GM23338 (cell line): ENCODE measurements at regions not wholly inside any gene's neighbourhood (a gene's known extent, or its start where the extent isn't known, plus 50 kb on each side); places are given as distances from the start of the nearest gene placed in this dataset.

ENCODE experiments used
- ATAC-seq: fragments of 200-7000 bp; cut with Tn5 transposase; 3 replicates; pipeline ENCODE4 v1.9.1; 2020
- DNase-seq: peaks from one replicate; pipeline ENCODE4 v3.0.0-alpha.2; 2015; ENCODE audit warnings: low spot score
- H2AFZ ChIP-seq: fragments of 200-600 bp; sonication (generic); 2 replicates; pipeline ENCODE4 v1.8.0; 2016; ENCODE audit warnings: antibody characterized with exemption, mild to moderate bottlenecking, moderate library complexity
- H3F3A ChIP-seq: fragments of 200-600 bp; sonication (generic); replicated peaks from 2 replicates; pipeline ENCODE4 v1.8.0; 2017; ENCODE audit warnings: antibody characterized with exemption, mixed run types, low read depth
- H3K27ac ChIP-seq: fragments of 200-600 bp; sonication (generic); 2 replicates; pipeline ENCODE4 v1.6.1; 2016; ENCODE audit warnings: low read depth
- H3K27me3 ChIP-seq: fragments of 200-600 bp; sonication (generic); 2 replicates; pipeline ENCODE4 v1.8.0; 2016; ENCODE audit warnings: mild to moderate bottlenecking, mixed run types, moderate library complexity; ENCODE audit not compliant: insufficient read depth
- H3K36me3 ChIP-seq: fragments of 200-600 bp; sonication (generic); 2 replicates; pipeline ENCODE4 v1.8.0; 2016; ENCODE audit warnings: mild to moderate bottlenecking; ENCODE audit not compliant: insufficient read depth
- H3K4me1 ChIP-seq: fragments of 200-600 bp; sonication (generic); 2 replicates; pipeline ENCODE4 v1.8.0; 2016; ENCODE audit warnings: mild to moderate bottlenecking, moderate library complexity; ENCODE audit not compliant: insufficient read depth
- H3K4me2 ChIP-seq: fragments of 200-600 bp; sonication (generic); 2 replicates; pipeline ENCODE4 v1.7.1; 2017; ENCODE audit warnings: mixed run types
- H3K4me3 ChIP-seq: fragments of 200-600 bp; sonication (generic); 2 replicates; pipeline ENCODE4 v1.6.1; 2016; ENCODE audit warnings: mixed run types
- H3K79me2 ChIP-seq: fragments of 200-600 bp; sonication (generic); replicated peaks from 2 replicates; pipeline ENCODE4 v1.8.0; 2017; ENCODE audit warnings: mild to moderate bottlenecking; ENCODE audit not compliant: insufficient read depth
- H3K9me2 ChIP-seq: fragments of 200-600 bp; sonication (generic); 2 replicates; pipeline ENCODE4 v1.8.0; 2017; ENCODE audit not compliant: insufficient read depth
- H4K20me1 ChIP-seq: fragments of 200-600 bp; sonication (generic); replicated peaks from 2 replicates; pipeline ENCODE4 v1.8.0; 2017; ENCODE audit warnings: mild to moderate bottlenecking; ENCODE audit not compliant: insufficient read depth
- H3K27ac Mint-ChIP-seq: 2 replicates; pipeline ENCODE4 v1.8.0; 2020; ENCODE audit warnings: inconsistent platforms, mild to moderate bottlenecking, moderate library complexity, mixed read lengths
- H3K27me3 Mint-ChIP-seq: 3 replicates; pipeline ENCODE4 v1.8.0; 2022; ENCODE audit warnings: low read depth, mild to moderate bottlenecking, moderate library complexity, mixed read lengths, inconsistent platforms; ENCODE audit not compliant: insufficient read depth, poor library complexity
- H3K36me3 Mint-ChIP-seq: 3 replicates; pipeline ENCODE4 v1.8.0; 2021; ENCODE audit warnings: low read depth, mild to moderate bottlenecking, inconsistent platforms, moderate library complexity, mixed read lengths
- H3K4me1 Mint-ChIP-seq: 3 replicates; pipeline ENCODE4 v1.8.0; 2020; ENCODE audit warnings: mild to moderate bottlenecking, inconsistent platforms, mixed read lengths
- H3K4me3 Mint-ChIP-seq: 3 replicates; pipeline ENCODE4 v1.8.0; 2021; ENCODE audit warnings: moderate library complexity, mild to moderate bottlenecking, inconsistent platforms, mixed read lengths
- H3K9me3 Mint-ChIP-seq: 3 replicates; pipeline ENCODE4 v1.8.0; 2020; ENCODE audit warnings: moderate library complexity, mild to moderate bottlenecking, inconsistent platforms, mixed read lengths
- CREB1 ChIP-seq: fragments of 250-450 bp; sonication (Bioruptor Pico); IDR thresholded peaks from 2 replicates; pipeline ENCODE4 v1.5.0; 2020; ENCODE audit warnings: low read depth, mild to moderate bottlenecking, moderate library complexity
- CTCF ChIP-seq, 2 experiments: fragments of 200-600 bp in 1 of 2; sonication (generic) in 1 of 2; conservative IDR thresholded peaks; 2 replicates each; pipeline versions ENCODE4 v1.5.1 to v1.6.1; 2016 to 2017; ENCODE audit warnings: antibody characterized with exemption in 2 of 2, low read depth in 2 of 2, mild to moderate bottlenecking in 2 of 2, moderate library complexity in 1 of 2
- ETS1 ChIP-seq: IDR thresholded peaks from 2 replicates; pipeline ENCODE4 v1.6.1; 2016; ENCODE audit warnings: antibody characterized with exemption
- EZH2 ChIP-seq: fragments of 200-600 bp; sonication (generic); IDR thresholded peaks from one replicate; pipeline ENCODE4 v1.8.0; 2017; ENCODE audit warnings: antibody characterized with exemption, mild to moderate bottlenecking, low read depth; ENCODE audit not compliant: unreplicated experiment
- EZH2phosphoT487 ChIP-seq: fragments of 200-600 bp; sonication (generic); IDR thresholded peaks from one replicate; pipeline ENCODE4 v1.8.1; 2018; ENCODE audit warnings: antibody characterized with exemption; ENCODE audit not compliant: unreplicated experiment
- JUNB ChIP-seq: IDR thresholded peaks from one replicate; pipeline ENCODE4 v1.6.1; 2016; ENCODE audit warnings: antibody characterized with exemption; ENCODE audit not compliant: unreplicated experiment
- NANOG ChIP-seq: IDR thresholded peaks from 2 replicates; pipeline ENCODE4 v1.6.1; 2016; ENCODE audit warnings: antibody characterized with exemption, borderline replicate concordance
- POLR2AphosphoS5 ChIP-seq: IDR thresholded peaks from 2 replicates; pipeline ENCODE4 v1.6.1; 2016; ENCODE audit warnings: antibody characterized with exemption, low read depth
- REST ChIP-seq: IDR thresholded peaks from one replicate; pipeline ENCODE4 v1.6.1; 2018; ENCODE audit warnings: antibody characterized with exemption; ENCODE audit not compliant: unreplicated experiment
- STAT1 ChIP-seq: IDR thresholded peaks from one replicate; pipeline ENCODE4 v1.6.1; 2016; ENCODE audit warnings: antibody characterized with exemption; ENCODE audit not compliant: unreplicated experiment
- ZNF114 ChIP-seq: fragments of 250-450 bp; sonication (Bioruptor Pico); IDR thresholded peaks from 2 replicates; pipeline ENCODE4 v1.5.0; 2020; ENCODE audit warnings: mild to moderate bottlenecking, moderate library complexity
- ZNF331 ChIP-seq: fragments of 250-450 bp; sonication (Bioruptor Pico); IDR thresholded peaks from 2 replicates; pipeline ENCODE4 v1.5.0; 2020; ENCODE audit warnings: low read depth, mild to moderate bottlenecking, moderate library complexity
- ZNF462 ChIP-seq: fragments of 250-450 bp; sonication (Bioruptor Pico); IDR thresholded peaks from 2 replicates; pipeline ENCODE4 v1.5.0; 2020; ENCODE audit warnings: mild to moderate bottlenecking, moderate library complexity

- no peak overlapping the region for H3K27ac Mint-ChIP-seq
- Histone ChIP-seq H3K4me2 (no peak overlapping the region), H3K79me2 (no peaks in the 10 kb centered on the region), H3K36me3 (0 out of 2 replicates have a peak, but pooled peaks cover 6% of the 10 kb centered on the region), H3F3A (no peaks in the 10 kb centered on the region), H4K20me1 (no peaks in the 10 kb centered on the region), H2AFZ (no peak overlapping the region), H3K9me2 (no peaks in the 10 kb centered on the region), H3K4me3 (no peak overlapping the region), H3K27me3 (no peaks in the 10 kb centered on the region), H3K4me1 (no peaks in the 10 kb centered on the region), H3K27ac (no peak overlapping the region)
- ATAC-seq = no peak
- no peaks in the 10 kb centered on the region for H3K4me1 Mint-ChIP-seq
- no peak for DNase-seq
- H3K9me3 Mint-ChIP-seq = peaks cover 81% of the 10 kb centered on the region
- no peaks in the 10 kb centered on the region for H3K27me3 Mint-ChIP-seq
- no peak overlapping the region for H3K4me3 Mint-ChIP-seq
- H3K36me3 Mint-ChIP-seq = no peaks in the 10 kb centered on the region; the same call in 1 of the 3 replicates
- TF ChIP-seq REST (no peak), ZNF462 (no peak), CTCF (conservative IDR thresholded peaks at IDR 0.05; ENCODE audit: low read depth in 2 of 2) (no peak), ZNF114 (CRISPR knock-in tag) (no peak), NANOG (no peak), JUNB (no peak), POLR2AphosphoS5 (no peak), ZNF331 (no peak), STAT1 (no peak), CREB1 (CRISPR knock-in tag) (no peak), EZH2phosphoT487 (no peak), ETS1 (no peak), EZH2 (no peak)
Measured at GRCh38 chr3:5731100-5731499, 543.6 kb downstream of the EDEM1 start.
